ENCODE measurements at regions not wholly inside any gene's neighbourhood (a gene's known extent, or its start where the extent isn't known, plus 50 kb on each side); places are given as distances from the start of the nearest gene placed in this dataset.

DNA sequence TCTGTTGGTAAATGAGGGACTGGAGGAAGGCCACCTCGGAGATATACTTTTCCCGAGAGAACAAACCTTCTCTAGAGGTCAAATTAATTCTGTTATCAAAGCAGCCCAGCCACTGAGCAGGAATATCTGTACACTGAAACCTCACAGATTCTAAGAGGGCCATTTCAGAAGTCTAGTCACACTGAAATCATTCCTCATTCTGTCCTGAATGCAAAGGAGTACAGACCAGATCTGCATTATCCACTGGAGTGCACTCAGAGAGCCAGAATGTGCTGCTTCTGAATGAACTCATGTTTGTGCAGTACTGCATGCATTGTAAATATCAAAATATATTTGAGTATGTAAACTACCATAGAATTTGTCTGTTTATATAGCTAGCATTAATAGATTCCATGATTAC lies 278.3 kb upstream of the FSTL5 start:
- TF ChIP-seq EZH2phosphoT487 (IDR thresholded peaks at IDR 0.05; ENCODE audit: low read depth) = no peak
- TF ChIP-seq, protein P1, sequence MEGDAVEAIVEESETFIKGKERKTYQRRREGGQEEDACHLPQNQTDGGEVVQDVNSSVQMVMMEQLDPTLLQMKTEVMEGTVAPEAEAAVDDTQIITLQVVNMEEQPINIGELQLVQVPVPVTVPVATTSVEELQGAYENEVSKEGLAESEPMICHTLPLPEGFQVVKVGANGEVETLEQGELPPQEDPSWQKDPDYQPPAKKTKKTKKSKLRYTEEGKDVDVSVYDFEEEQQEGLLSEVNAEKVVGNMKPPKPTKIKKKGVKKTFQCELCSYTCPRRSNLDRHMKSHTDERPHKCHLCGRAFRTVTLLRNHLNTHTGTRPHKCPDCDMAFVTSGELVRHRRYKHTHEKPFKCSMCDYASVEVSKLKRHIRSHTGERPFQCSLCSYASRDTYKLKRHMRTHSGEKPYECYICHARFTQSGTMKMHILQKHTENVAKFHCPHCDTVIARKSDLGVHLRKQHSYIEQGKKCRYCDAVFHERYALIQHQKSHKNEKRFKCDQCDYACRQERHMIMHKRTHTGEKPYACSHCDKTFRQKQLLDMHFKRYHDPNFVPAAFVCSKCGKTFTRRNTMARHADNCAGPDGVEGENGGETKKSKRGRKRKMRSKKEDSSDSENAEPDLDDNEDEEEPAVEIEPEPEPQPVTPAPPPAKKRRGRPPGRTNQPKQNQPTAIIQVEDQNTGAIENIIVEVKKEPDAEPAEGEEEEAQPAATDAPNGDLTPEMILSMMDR (IDR thresholded peaks at IDR 0.05; ENCODE audit: low read depth, low read length) = no peak
- H3K4me3 ChIP-seq (ENCODE audit: low read length) = no peak overlapping the region
- no peaks in the 10 kb centered on the region for H3K4me1 ChIP-seq (ENCODE audit: low read length)
- no peaks in the 10 kb centered on the region for H3K36me3 ChIP-seq (replicated peaks; ENCODE audit: low read depth, low read length)
- H3K4me2 ChIP-seq (ENCODE audit: low read length) = no peak overlapping the region
- no peak overlapping the region for H2AFZ ChIP-seq (ENCODE audit: low read depth, low read length)
- H3K27me3 ChIP-seq (ENCODE audit: low read depth, low read length) = no peaks in the 10 kb centered on the region
- H3K9me3 ChIP-seq (ENCODE audit: insufficient read depth, low read length) = no peaks in the 10 kb centered on the region
- no peak overlapping the region for H3K27ac ChIP-seq (ENCODE audit: low read length)
- H3K79me2 ChIP-seq (ENCODE audit: low read length) = no peaks in the 10 kb centered on the region
- no peak overlapping the region for H3K9ac ChIP-seq (ENCODE audit: low read length)
- H4K20me1 ChIP-seq (ENCODE audit: insufficient read depth, low read length) = no peaks in the 10 kb centered on the region

DNA sequence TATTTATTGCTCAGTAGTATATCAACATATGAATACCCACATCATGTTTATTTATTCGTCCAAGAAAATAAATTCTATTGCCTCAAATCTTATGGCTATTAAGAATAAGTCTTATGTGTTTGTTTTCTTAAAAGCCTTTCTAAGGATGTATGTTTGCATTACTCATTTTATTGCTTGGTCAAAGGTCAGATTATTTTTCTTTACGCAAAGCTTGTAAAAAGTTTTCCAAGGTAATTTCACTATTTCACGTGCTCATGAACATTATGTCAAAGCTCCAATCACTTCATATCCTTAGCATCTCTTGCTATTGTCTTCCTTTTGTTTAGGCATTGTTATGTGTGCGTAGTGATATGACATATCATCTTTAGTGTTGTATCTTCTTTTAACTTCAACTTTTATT lies 258.5 kb upstream of the FSTL5 start:
- Histone ChIP-seq H3K9ac (ENCODE audit: low read length) (no peak overlapping the region), H3K27ac (ENCODE audit: low read length) (no peak overlapping the region), H3K36me3 (replicated peaks; ENCODE audit: low read depth, low read length) (no peaks in the 10 kb centered on the region), H3K79me2 (ENCODE audit: low read length) (no peaks in the 10 kb centered on the region), H3K4me2 (ENCODE audit: low read length) (no peak overlapping the region), H2AFZ (ENCODE audit: low read depth, low read length) (no peak overlapping the region), H3K4me1 (ENCODE audit: low read length) (no peaks in the 10 kb centered on the region), H3K9me3 (ENCODE audit: insufficient read depth, low read length) (no peaks in the 10 kb centered on the region), H3K4me3 (ENCODE audit: low read length) (no peak overlapping the region), H3K27me3 (ENCODE audit: low read depth, low read length) (no peaks in the 10 kb centered on the region), H4K20me1 (ENCODE audit: insufficient read depth, low read length) (no peaks in the 10 kb centered on the region)
- TF ChIP-seq, protein P1 (IDR thresholded peaks at IDR 0.05; ENCODE audit: low read depth, low read length) = no peak
- TF ChIP-seq EZH2phosphoT487 (IDR thresholded peaks at IDR 0.05; ENCODE audit: low read depth) = no peak

DNA sequence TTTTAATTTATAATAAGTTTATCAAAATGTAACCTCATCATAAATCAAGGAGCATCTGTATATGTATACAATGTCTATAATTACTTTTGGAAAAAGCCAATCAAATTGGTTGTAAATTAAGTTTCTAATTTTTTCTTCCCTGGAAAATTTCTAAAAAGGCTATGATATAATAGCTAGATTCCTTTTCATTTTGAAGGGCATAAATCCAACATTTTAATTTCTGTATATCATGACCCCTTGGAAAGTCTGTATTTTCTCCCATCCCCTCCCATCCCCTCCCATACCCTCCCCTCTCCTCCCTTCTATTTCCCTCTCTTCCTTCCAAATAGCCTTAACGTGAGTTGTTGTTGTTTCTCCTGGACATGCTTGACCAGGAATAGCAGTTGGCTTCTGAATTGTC lies 247.1 kb upstream of the FSTL5 start:
- H3K9me3 ChIP-seq (ENCODE audit: insufficient read depth, low read length) = no peaks in the 10 kb centered on the region
- no peaks in the 10 kb centered on the region for H3K79me2 ChIP-seq (ENCODE audit: low read length)
- TF ChIP-seq, protein P1 (IDR thresholded peaks at IDR 0.05; ENCODE audit: low read depth, low read length) = no peak
- TF ChIP-seq EZH2phosphoT487 (IDR thresholded peaks at IDR 0.05; ENCODE audit: low read depth) = no peak
- no peak overlapping the region for H3K9ac ChIP-seq (ENCODE audit: low read length)
- no peaks in the 10 kb centered on the region for H4K20me1 ChIP-seq (ENCODE audit: insufficient read depth, low read length)
- H3K27ac ChIP-seq (ENCODE audit: low read length) = no peak overlapping the region
- H3K27me3 ChIP-seq (ENCODE audit: low read depth, low read length) = no peaks in the 10 kb centered on the region
- no peak overlapping the region for H2AFZ ChIP-seq (ENCODE audit: low read depth, low read length)
- no peak overlapping the region for H3K4me2 ChIP-seq (ENCODE audit: low read length)
- H3K4me3 ChIP-seq (ENCODE audit: low read length) = no peak overlapping the region
- H3K4me1 ChIP-seq (ENCODE audit: low read length) = no peaks in the 10 kb centered on the region
- H3K36me3 ChIP-seq (replicated peaks; ENCODE audit: low read depth, low read length) = no peaks in the 10 kb centered on the region

DNA sequence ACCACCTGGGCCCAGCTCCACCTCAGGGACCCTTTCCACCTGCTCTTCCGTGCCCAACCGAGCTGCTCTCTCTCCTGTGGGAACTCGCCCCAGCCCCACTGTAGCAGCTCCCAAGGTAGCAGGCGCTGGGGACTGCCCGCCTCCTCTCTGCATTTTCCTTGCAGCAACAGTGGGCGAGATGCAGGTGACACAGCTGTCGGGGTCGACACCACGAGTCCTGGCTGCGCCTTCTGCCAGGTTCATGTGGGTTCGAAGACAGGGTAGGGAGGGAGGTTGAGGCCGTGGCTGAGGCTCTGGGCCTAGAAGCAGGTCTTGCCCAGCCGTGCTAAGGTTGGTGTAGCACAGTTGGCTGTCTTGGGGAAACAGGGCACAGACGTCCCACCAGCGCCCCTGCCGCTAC lies 245.2 kb upstream of the FSTL5 start:
- Histone ChIP-seq H3K27me3 (ENCODE audit: low read depth, low read length) (no peaks in the 10 kb centered on the region), H3K27ac (ENCODE audit: low read length) (no peak overlapping the region)

More for the DNA sequence above, 245.2 kb upstream of the FSTL5 start:
- Histone ChIP-seq H3K4me2 (ENCODE audit: low read length) (no peak overlapping the region), H3K36me3 (replicated peaks; ENCODE audit: low read depth, low read length) (no peaks in the 10 kb centered on the region), H3K9ac (ENCODE audit: low read length) (no peak overlapping the region), H3K9me3 (ENCODE audit: insufficient read depth, low read length) (no peaks in the 10 kb centered on the region), H3K79me2 (ENCODE audit: low read length) (no peaks in the 10 kb centered on the region), H3K4me3 (ENCODE audit: low read length) (no peak overlapping the region), H3K4me1 (ENCODE audit: low read length) (no peaks in the 10 kb centered on the region), H4K20me1 (ENCODE audit: insufficient read depth, low read length) (no peaks in the 10 kb centered on the region), H2AFZ (ENCODE audit: low read depth, low read length) (no peak overlapping the region)
- no peak for TF ChIP-seq EZH2phosphoT487 (IDR thresholded peaks at IDR 0.05; ENCODE audit: low read depth)
- TF ChIP-seq, protein P1 (IDR thresholded peaks at IDR 0.05; ENCODE audit: low read depth, low read length) = no peak
